HS-5 (cell line): ENCODE measurements at regions not wholly inside any gene's neighbourhood (a gene's known extent, or its start where the extent isn't known, plus 50 kb on each side); places are given as distances from the start of the nearest gene placed in this dataset.
"Not testable (repeated sequence)": the region's sequence is repeated elsewhere in the genome, so short reads cannot be mapped to it uniquely, and the experiment has no call there.

Experiments
- DNase-seq: peaks from one replicate; pipeline ENCODE4 v3.0.0-alpha.2; 2012; ENCODE audit warnings: low read depth

- DNase-seq: no peak
These were observed 1059.3 kb upstream of the GYPC start for GRCh38 chr2:125596612-125597011.

GRCh38 chr2:125615438-125615837, 1040.5 kb upstream of the GYPC start:
- no peak for DNase-seq

- DNase-seq: no peak
These were observed 1025.6 kb upstream of the GYPC start for GRCh38 chr2:125630377-125630776.

- DNase-seq: no peak
These were observed 1021.3 kb upstream of the GYPC start for GRCh38 chr2:125634662-125635061.

- DNase-seq: no peak
These were observed 1017.6 kb upstream of the GYPC start for GRCh38 chr2:125638345-125638744.

GRCh38 chr2:125642032-125642431, 1013.9 kb upstream of the GYPC start:
- no peak for DNase-seq

- no peak for DNase-seq
These were observed 1012.8 kb upstream of the GYPC start for GRCh38 chr2:125643128-125643527.

- DNase-seq: no peak
These were observed 1012.4 kb upstream of the GYPC start for GRCh38 chr2:125643585-125643984.

GRCh38 chr2:125644257-125644656, 1011.7 kb upstream of the GYPC start:
- no peak for DNase-seq

- DNase-seq: no peak
These were observed 1003.7 kb upstream of the GYPC start for GRCh38 chr2:125652280-125652679.

- no peak for DNase-seq
These were observed 1001.7 kb upstream of the GYPC start for GRCh38 chr2:125654226-125654625.

GRCh38 chr2:125656190-125656589, 999.8 kb upstream of the GYPC start:
- DNase-seq: no peak

- DNase-seq: no peak
These were observed 997.4 kb upstream of the GYPC start for GRCh38 chr2:125658583-125658982.

- not testable (repeated sequence) for DNase-seq
These were observed 995.6 kb upstream of the GYPC start for GRCh38 chr2:125660369-125660768.

- DNase-seq: no peak
These were observed 988.3 kb upstream of the GYPC start for GRCh38 chr2:125667630-125668029.

- no peak for DNase-seq
These were observed 976.1 kb upstream of the GYPC start for GRCh38 chr2:125679903-125680302.

GRCh38 chr2:125680809-125681208, 975.1 kb upstream of the GYPC start:
- DNase-seq: no peak

GRCh38 chr2:125681576-125681975, 974.4 kb upstream of the GYPC start:
- DNase-seq: no peak

- DNase-seq: no peak
These were observed 973.8 kb upstream of the GYPC start for GRCh38 chr2:125681976-125682805.

- DNase-seq: no peak
These were observed 971.7 kb upstream of the GYPC start for GRCh38 chr2:125684256-125684655.

- no peak for DNase-seq
These were observed 971.0 kb upstream of the GYPC start for GRCh38 chr2:125684932-125685331.

GRCh38 chr2:125696560-125696959, 959.4 kb upstream of the GYPC start:
- no peak for DNase-seq

GRCh38 chr2:125698280-125698679, 957.7 kb upstream of the GYPC start:
- no peak for DNase-seq

- no peak for DNase-seq
These were observed 954.9 kb upstream of the GYPC start for GRCh38 chr2:125701070-125701469.
